ENCODE measurements at regions not wholly inside any gene's neighbourhood (a gene's known extent, or its start where the extent isn't known, plus 50 kb on each side); places are given as distances from the start of the nearest gene placed in this dataset.
A peak's percentile ranks its signal among the peaks of the same experiment; 100 is the strongest.

DNA sequence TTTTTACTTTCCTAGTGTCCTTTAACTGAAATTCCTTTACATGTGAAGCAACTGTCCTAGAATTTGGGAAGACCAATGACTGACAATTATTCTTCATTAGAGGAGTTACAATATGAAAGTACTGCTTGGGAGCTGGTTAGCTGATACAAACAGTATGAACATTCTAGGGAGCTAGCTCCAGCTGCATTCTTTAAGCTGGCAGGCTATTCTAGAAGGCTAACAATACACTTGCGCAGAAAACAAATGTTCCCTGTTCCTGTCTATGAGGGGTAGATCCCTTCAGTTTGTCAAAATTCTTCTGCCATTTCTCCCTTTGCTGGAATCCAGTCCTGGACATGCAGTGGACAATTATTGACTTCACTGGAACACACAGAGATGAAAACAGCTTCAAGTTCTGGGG, 60.2 kb upstream of the NANOGP8 start:
- no peak for DNase-seq
- no peak for TF ChIP-seq EZH2 (IDR thresholded peaks at IDR 0.05; ENCODE audit: low read depth)
- TF ChIP-seq, protein P1, sequence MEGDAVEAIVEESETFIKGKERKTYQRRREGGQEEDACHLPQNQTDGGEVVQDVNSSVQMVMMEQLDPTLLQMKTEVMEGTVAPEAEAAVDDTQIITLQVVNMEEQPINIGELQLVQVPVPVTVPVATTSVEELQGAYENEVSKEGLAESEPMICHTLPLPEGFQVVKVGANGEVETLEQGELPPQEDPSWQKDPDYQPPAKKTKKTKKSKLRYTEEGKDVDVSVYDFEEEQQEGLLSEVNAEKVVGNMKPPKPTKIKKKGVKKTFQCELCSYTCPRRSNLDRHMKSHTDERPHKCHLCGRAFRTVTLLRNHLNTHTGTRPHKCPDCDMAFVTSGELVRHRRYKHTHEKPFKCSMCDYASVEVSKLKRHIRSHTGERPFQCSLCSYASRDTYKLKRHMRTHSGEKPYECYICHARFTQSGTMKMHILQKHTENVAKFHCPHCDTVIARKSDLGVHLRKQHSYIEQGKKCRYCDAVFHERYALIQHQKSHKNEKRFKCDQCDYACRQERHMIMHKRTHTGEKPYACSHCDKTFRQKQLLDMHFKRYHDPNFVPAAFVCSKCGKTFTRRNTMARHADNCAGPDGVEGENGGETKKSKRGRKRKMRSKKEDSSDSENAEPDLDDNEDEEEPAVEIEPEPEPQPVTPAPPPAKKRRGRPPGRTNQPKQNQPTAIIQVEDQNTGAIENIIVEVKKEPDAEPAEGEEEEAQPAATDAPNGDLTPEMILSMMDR (conservative IDR thresholded peaks at IDR 0.05), result no peak
- BruUV-seq (replicated peaks), result no TSS peak
- no peaks in the 10 kb centered on the region for H3K9me2 ChIP-seq (ENCODE audit: insufficient read depth)
- H4K20me1 ChIP-seq (ENCODE audit: insufficient read depth), result no peaks in the 10 kb centered on the region
- ChIA-PET POLR2A (ENCODE audit: unreplicated experiment) (no interaction called here), CTCF (interaction anchor here (0.6 kb wide), 1 partner anchor 146 kb away, joined by 3 read pairs; no protein-coding TSS in a partner anchor)
- peaks cover 6% of the 10 kb centered on the region for H3K4me1 ChIP-seq (replicated peaks; ENCODE audit: insufficient read depth)
- no peaks in the 10 kb centered on the region for H3K27me3 ChIP-seq (ENCODE audit: insufficient read depth, low read depth)
- no peaks in the 10 kb centered on the region for H3K36me3 ChIP-seq (ENCODE audit: low read depth)
- H3F3A ChIP-seq (ENCODE audit: insufficient read depth, low read depth), result no peaks in the 10 kb centered on the region
- no peak overlapping the region for H3K27ac ChIP-seq
- intact Hi-C loops (cut with micrococcal nuclease; ENCODE audit: unreplicated experiment), result no loop called here
- no peak overlapping the region for H2AFZ ChIP-seq
- no peaks in the 10 kb centered on the region for H3K79me2 ChIP-seq (ENCODE audit: low read depth)
- no peak overlapping the region for H3K4me3 ChIP-seq
- H3K4me2 ChIP-seq, result no peak overlapping the region
- H3K9me3 ChIP-seq (ENCODE audit: insufficient read depth, low read depth), result no peaks in the 10 kb centered on the region

DNA sequence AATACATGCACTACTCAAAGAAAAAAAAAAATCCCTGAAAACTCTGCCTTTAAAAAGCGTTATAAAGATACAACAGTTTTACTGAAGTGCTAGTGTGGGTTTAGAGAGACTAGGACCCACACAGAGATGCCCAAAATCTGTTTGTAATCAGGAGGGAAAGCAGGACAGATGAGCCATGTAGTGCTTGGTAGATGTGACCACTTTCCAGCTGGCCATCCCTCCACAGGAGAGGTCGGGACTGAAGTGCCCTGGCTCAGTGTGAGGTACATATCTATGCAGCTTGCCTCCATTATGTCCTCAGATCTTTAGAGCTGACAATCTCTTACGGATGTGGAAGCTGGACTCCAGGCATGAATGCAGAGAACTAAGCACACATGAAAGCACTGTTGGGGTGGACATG, 57.5 kb upstream of the NANOGP8 start:
- no peaks in the 10 kb centered on the region for H3K9me2 ChIP-seq (ENCODE audit: insufficient read depth)
- no peaks in the 10 kb centered on the region for H3F3A ChIP-seq (ENCODE audit: insufficient read depth, low read depth)
- intact Hi-C loops (cut with micrococcal nuclease; ENCODE audit: unreplicated experiment), result no loop called here
- no peaks in the 10 kb centered on the region for H3K79me2 ChIP-seq (ENCODE audit: low read depth)
- H4K20me1 ChIP-seq (ENCODE audit: insufficient read depth), result no peaks in the 10 kb centered on the region
- H3K4me1 ChIP-seq (replicated peaks; ENCODE audit: insufficient read depth), result peaks cover 6% of the 10 kb centered on the region
- DNase-seq, result no peak
- no peak overlapping the region for H3K27ac ChIP-seq
- POLR2A ChIA-PET (ENCODE audit: unreplicated experiment), result interaction anchor here (0.7 kb wide), 1 partner anchor 173 kb away, joined by 9 read pairs; no protein-coding TSS in a partner anchor
- no peak overlapping the region for H2AFZ ChIP-seq
- CTCF ChIA-PET, result no interaction called here
- H3K36me3 ChIP-seq (ENCODE audit: low read depth), result no peaks in the 10 kb centered on the region
- no peak overlapping the region for H3K4me2 ChIP-seq
- no peak for TF ChIP-seq EZH2 (IDR thresholded peaks at IDR 0.05; ENCODE audit: low read depth)
- TF ChIP-seq, protein P1 (conservative IDR thresholded peaks at IDR 0.05), result no peak
- no peak overlapping the region for H3K4me3 ChIP-seq
- BruUV-seq (replicated peaks), result no TSS peak
- no peaks in the 10 kb centered on the region for H3K9me3 ChIP-seq (ENCODE audit: insufficient read depth, low read depth)
- H3K27me3 ChIP-seq (ENCODE audit: insufficient read depth, low read depth), result no peaks in the 10 kb centered on the region

DNA sequence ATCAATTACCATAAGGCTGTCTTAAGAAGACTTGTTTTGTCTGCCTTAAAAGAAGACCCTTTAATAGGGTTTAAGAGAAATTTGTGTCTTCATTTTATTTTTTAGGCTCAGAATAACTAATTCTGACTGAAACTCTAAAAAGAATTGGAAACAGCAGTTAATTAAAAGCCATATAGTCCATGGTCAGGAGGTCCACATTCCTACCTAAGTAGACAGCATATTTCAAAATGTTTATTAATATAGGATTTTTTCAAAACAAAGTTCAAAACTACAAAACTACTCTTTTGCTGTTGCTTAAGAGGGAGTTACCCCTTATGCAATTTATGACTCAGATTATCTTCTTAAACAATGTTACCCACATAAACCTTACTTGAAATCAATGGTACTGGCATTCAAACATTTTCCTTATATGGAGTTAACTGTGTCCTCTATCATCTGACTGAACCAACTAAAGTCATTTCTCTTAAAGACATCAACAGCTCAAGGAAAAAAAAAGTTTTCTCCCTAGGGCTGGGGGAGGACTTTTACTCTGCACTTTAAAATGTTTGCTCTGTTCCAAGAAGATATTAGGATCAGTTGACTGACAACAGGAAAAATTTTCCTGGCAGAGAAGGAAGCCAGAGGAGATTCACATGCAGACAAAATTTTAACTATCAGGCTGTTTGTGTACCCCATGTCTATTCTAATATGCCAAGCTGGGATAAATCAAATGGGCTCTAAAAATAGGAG, 56.8 kb upstream of the NANOGP8 start:
- Histone ChIP-seq H3K9me3 (ENCODE audit: insufficient read depth, low read depth) (no peaks in the 10 kb centered on the region), H4K20me1 (ENCODE audit: insufficient read depth) (no peaks in the 10 kb centered on the region), H3F3A (ENCODE audit: insufficient read depth, low read depth) (no peaks in the 10 kb centered on the region), H3K27me3 (ENCODE audit: insufficient read depth, low read depth) (no peaks in the 10 kb centered on the region), H3K4me2 (no peak overlapping the region), H3K4me3 (no peak overlapping the region), H2AFZ (no peak overlapping the region), H3K27ac (peak overlapping the region; percentile 63), H3K9me2 (ENCODE audit: insufficient read depth) (no peaks in the 10 kb centered on the region), H3K79me2 (ENCODE audit: low read depth) (no peaks in the 10 kb centered on the region), H3K36me3 (ENCODE audit: low read depth) (no peaks in the 10 kb centered on the region), H3K4me1 (replicated peaks; ENCODE audit: insufficient read depth) (peaks cover 6% of the 10 kb centered on the region)
- intact Hi-C loops (cut with micrococcal nuclease; ENCODE audit: unreplicated experiment), result no loop called here
- ChIA-PET POLR2A (ENCODE audit: unreplicated experiment) (interaction anchor here (0.6 to 0.7 kb wide), 2 partner anchors 69 to 172 kb away, joined by 5 to 9 read pairs; no protein-coding TSS in a partner anchor), CTCF (no interaction called here)
- DNase-seq, result peak in 1 of 2 experiments; percentile 73
- BruUV-seq (replicated peaks), result no TSS peak
- TF ChIP-seq, protein P1 (conservative IDR thresholded peaks at IDR 0.05), result no peak
- TF ChIP-seq EZH2 (IDR thresholded peaks at IDR 0.05; ENCODE audit: low read depth), result no peak
